HCT116 (cell line): ENCODE measurements at regions not wholly inside any gene's neighbourhood (a gene's known extent, or its start where the extent isn't known, plus 50 kb on each side); places are given as distances from the start of the nearest gene placed in this dataset.

ENCODE experiments used
- ATAC-seq: fragments of 200-7000 bp; cut with Tn5 transposase; 2 replicates; pipeline ENCODE4 v1.9.1; 2020; ENCODE audit warnings: mild to moderate bottlenecking, moderate library complexity
- BruUV-seq: library from RNA; stranded (reverse); fragments of 400-500 nt; replicated peaks from 2 replicates; lab custom pipeline; 2021; lab: Mats Ljungman, UMichigan
- CTCF ChIA-PET: fragments of 300-600 bp; sonication (Branson Sonifier 250); formaldehyde crosslinking; loops from one replicate; lab custom pipeline; 2021; ENCODE audit warnings: antibody characterized with exemption; lab: Charles Lee
- POLR2A ChIA-PET: fragments of 300-600, 350-600 bp; sonication (Branson Sonifier 250); formaldehyde crosslinking; loops from one replicate; lab custom pipeline; 2021; ENCODE audit warnings: antibody characterized with exemption; lab: Charles Lee
- RAD21 ChIA-PET, 2 experiments: fragments of 300-600 bp; sonication (Branson Sonifier 250); formaldehyde crosslinking; loops; one replicate each; lab custom pipeline; 2023; ENCODE audit warnings: low total read pairs in 2 of 2; ENCODE audit not compliant: uncharacterized antibody in 2 of 2, unreplicated experiment in 2 of 2, low non-redundant PET in 1 of 2; lab: Charles Lee
- DNase-seq: peaks from one replicate; pipeline ENCODE4 v3.0.0-alpha.2; 2010; ENCODE audit warnings: low read depth, low spot score
- H2AFZ ChIP-seq: fragments of 200-600 bp; shearing (Covaris generic), sonication (generic); 2 replicates; pipeline ENCODE4 v1.6.1; 2017; ENCODE audit warnings: low read depth, mixed run types, mixed read lengths, antibody characterized with exemption, low read length; ENCODE audit not compliant: poor library complexity, severe bottlenecking
- H3K27ac ChIP-seq: 2 replicates; pipeline ENCODE4 v1.5.1; 2012; ENCODE audit warnings: low read depth, low read length
- H3K27me3 ChIP-seq: fragments of 200-600 bp; sonication (generic); 2 replicates; pipeline ENCODE4 v1.6.1; 2016; ENCODE audit warnings: mixed run types, low read length, mixed read lengths; ENCODE audit not compliant: insufficient read depth
- H3K36me3 ChIP-seq, 2 experiments: fragments of 200-500 bp in 1 of 2; fragments of 200-600 bp in 1 of 2; sonication (Bioruptor generic) in 1 of 2; sonication (generic) in 1 of 2; 2 replicates each; pipeline versions ENCODE4 v1.5.1 to v1.6.1; 2014 to 2016; ENCODE audit warnings: low read length in 2 of 2, inconsistent platforms in 1 of 2, mixed read lengths in 1 of 2, mixed run types in 1 of 2; ENCODE audit not compliant: insufficient read depth in 2 of 2, control insufficient read depth in 1 of 2
- H3K4me1 ChIP-seq, 2 experiments: fragments of 200-600 bp in 1 of 2; sonication (generic) in 1 of 2; 2 replicates each; pipeline versions ENCODE4 v1.5.1 to v1.6.1; 2012 to 2017; ENCODE audit warnings: low read length in 2 of 2, inconsistent platforms in 1 of 2, mild to moderate bottlenecking in 1 of 2, mixed read lengths in 1 of 2, mixed run types in 1 of 2, moderate library complexity in 1 of 2; ENCODE audit not compliant: insufficient read depth in 2 of 2, control insufficient read depth in 1 of 2
- H3K4me2 ChIP-seq: fragments of 200-600 bp; sonication (generic); 2 replicates; pipeline ENCODE4 v1.6.1; 2017; ENCODE audit warnings: mixed run types, low read length, mixed read lengths
- H3K4me3 ChIP-seq, 2 experiments: fragments of 200-600 bp in 1 of 2; sonication (generic) in 1 of 2; replicated peaks in 1 of 2; 2 replicates each; pipeline ENCODE4 v1.5.1; 2011 to 2016; ENCODE audit warnings: low read length in 2 of 2, control low read depth in 1 of 2, low read depth in 1 of 2, mild to moderate bottlenecking in 1 of 2, mixed read lengths in 1 of 2, mixed run types in 1 of 2
- H3K79me2 ChIP-seq: fragments of 200-600 bp; sonication (generic); 2 replicates; pipeline ENCODE4 v1.6.1; 2017; ENCODE audit warnings: mild to moderate bottlenecking, mixed run types, low read length, moderate library complexity, mixed read lengths; ENCODE audit not compliant: insufficient read depth
- H3K9ac ChIP-seq: fragments of 200-600 bp; sonication (generic); 2 replicates; pipeline ENCODE4 v1.6.1; 2016; ENCODE audit warnings: low read length, mixed read lengths
- H3K9me2 ChIP-seq: fragments of 200-600 bp; sonication (generic), shearing (Covaris generic); 2 replicates; pipeline ENCODE4 v1.6.1; 2017; ENCODE audit warnings: mixed run types, mild to moderate bottlenecking, moderate library complexity; ENCODE audit not compliant: insufficient read depth
- H3K9me3 ChIP-seq, 2 experiments: fragments of 200-500 bp in 1 of 2; fragments of 200-600 bp in 1 of 2; sonication (Bioruptor generic) in 1 of 2; sonication (generic) in 1 of 2; 2 replicates each; pipeline ENCODE4 v1.6.1; 2014 to 2017; ENCODE audit warnings: low read length in 2 of 2, mixed read lengths in 2 of 2, inconsistent platforms in 1 of 2, low read depth in 1 of 2, mild to moderate bottlenecking in 1 of 2, mixed run types in 1 of 2, moderate library complexity in 1 of 2; ENCODE audit not compliant: control insufficient read depth in 1 of 2, insufficient read depth in 1 of 2
- H4K20me1 ChIP-seq: fragments of 200-600 bp; sonication (generic), shearing (Covaris generic); 2 replicates; pipeline ENCODE4 v1.6.1; 2017; ENCODE audit warnings: mixed run types, mild to moderate bottlenecking, moderate library complexity; ENCODE audit not compliant: insufficient read depth
- CBX3 ChIP-seq: IDR thresholded peaks from 2 replicates; pipeline ENCODE4 v1.6.1; 2012; ENCODE audit warnings: low read depth
- CEBPB ChIP-seq: IDR thresholded peaks from 2 replicates; pipeline ENCODE4 v1.6.1; 2012; ENCODE audit warnings: low read depth
- EGR1 ChIP-seq: IDR thresholded peaks from 2 replicates; pipeline ENCODE4 v1.6.1; 2012; ENCODE audit warnings: low read depth
- ELF1 ChIP-seq: IDR thresholded peaks from 2 replicates; pipeline ENCODE4 v1.6.1; 2012; ENCODE audit warnings: low read depth, borderline replicate concordance
- FOSL1 ChIP-seq: IDR thresholded peaks from 2 replicates; pipeline ENCODE4 v1.6.1; 2012; ENCODE audit warnings: low read depth
- MAX ChIP-seq: IDR thresholded peaks from 2 replicates; pipeline ENCODE4 v1.6.1; 2012
- POLR2A ChIP-seq: IDR thresholded peaks from 2 replicates; pipeline ENCODE4 v1.7.0; 2011; ENCODE audit warnings: borderline replicate concordance; ENCODE audit not compliant: insufficient read depth, insufficient read length; ENCODE audit errors: extremely low read depth
- POLR2AphosphoS5 ChIP-seq: IDR thresholded peaks from 2 replicates; pipeline ENCODE4 v1.6.1; 2011; ENCODE audit warnings: mild to moderate bottlenecking, low read depth, low read length, moderate library complexity
- SIN3A ChIP-seq: IDR thresholded peaks from 2 replicates; pipeline ENCODE4 v1.6.1; 2012; ENCODE audit warnings: low read depth
- ZBTB33 ChIP-seq: IDR thresholded peaks from 2 replicates; pipeline ENCODE4 v1.6.1; 2011; ENCODE audit warnings: mild to moderate bottlenecking, low read length, moderate library complexity; ENCODE audit not compliant: insufficient replicate concordance; ENCODE audit errors: extremely low read depth
- intact Hi-C: fragments of 100-400 bp; cut with micrococcal nuclease; formaldehyde crosslinking; loops from 2 replicates; pipeline ENCODE4 v1.10.0; 2022
- TF ChIP-seq, protein P1 (sequence below): IDR thresholded peaks from 2 replicates; pipeline ENCODE4 v1.6.1; 2012; ENCODE audit warnings: low read depth
- TF ChIP-seq, protein P2 (sequence below), 3 experiments: fragments of 200-600 bp in 1 of 3; sonication (generic) in 1 of 3; IDR thresholded peaks in 2 of 3; conservative IDR thresholded peaks in 1 of 3; 2 replicates each; pipeline ENCODE4 v1.5.1; 2012 to 2017; ENCODE audit warnings: low read depth in 2 of 3, low read length in 2 of 3, antibody characterized with exemption in 1 of 3, borderline replicate concordance in 1 of 3, control low read depth in 1 of 3, mild to moderate bottlenecking in 1 of 3, mixed read lengths in 1 of 3, mixed run types in 1 of 3, moderate library complexity in 1 of 3; ENCODE audit not compliant: insufficient read depth in 1 of 3

DNA sequence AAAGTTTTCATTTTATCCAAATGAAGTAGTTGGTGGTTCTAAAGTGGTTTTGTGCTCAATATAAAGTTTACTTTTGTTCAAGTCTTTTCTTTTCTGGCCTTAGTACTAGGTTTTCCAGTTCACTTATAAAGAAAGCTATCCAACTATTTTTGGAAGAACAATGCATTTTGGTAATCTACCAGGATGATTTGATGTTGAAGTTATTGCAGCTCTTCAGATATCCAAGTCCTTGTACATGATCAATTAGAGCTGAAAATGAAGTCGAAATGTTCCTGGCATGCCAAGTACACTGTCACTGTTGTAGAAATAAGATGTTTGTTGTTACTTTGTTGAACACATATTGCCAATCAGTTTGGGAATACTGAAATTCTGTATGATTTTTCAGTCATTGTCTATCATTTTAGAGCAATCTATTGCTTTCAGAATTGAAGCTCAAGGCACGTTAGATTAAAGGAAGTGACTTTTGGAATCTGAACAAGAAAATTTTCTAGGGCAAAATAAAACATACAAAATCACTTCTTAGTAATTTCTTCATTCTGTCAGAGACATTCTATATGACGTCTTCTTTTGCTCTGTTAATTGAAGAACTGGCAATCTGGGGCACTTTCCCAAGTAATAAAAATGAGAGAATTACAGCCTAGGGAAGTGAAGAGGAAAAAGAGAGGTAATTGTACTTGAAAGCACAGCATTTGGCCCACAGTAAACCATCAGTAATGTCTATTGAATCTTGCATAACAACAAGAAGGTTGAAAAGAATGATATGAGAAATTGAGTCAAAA, 232.3 kb downstream of the MREG start:
- H3K4me1 ChIP-seq, result no peaks in the 10 kb centered on the region
- ChIA-PET POLR2A (no interaction called here), RAD21 (no interaction called here), CTCF (no interaction called here)
- TF ChIP-seq FOSL1, result no peak
- no peak for TF ChIP-seq ZBTB33
- TF ChIP-seq CEBPB, result no peak
- H2AFZ ChIP-seq, result no peak overlapping the region
- no peaks in the 10 kb centered on the region for H3K36me3 ChIP-seq
- H3K9ac ChIP-seq, result no peak overlapping the region
- no TSS peak for BruUV-seq
- no peaks in the 10 kb centered on the region for H3K9me2 ChIP-seq
- no peaks in the 10 kb centered on the region for H3K27me3 ChIP-seq
- H3K4me2 ChIP-seq, result no peak overlapping the region
- no peak overlapping the region for H3K4me3 ChIP-seq
- H4K20me1 ChIP-seq, result no peaks in the 10 kb centered on the region
- no peak overlapping the region for H3K27ac ChIP-seq
- intact Hi-C loops, result no loop called here
- H3K79me2 ChIP-seq, result no peaks in the 10 kb centered on the region
- DNase-seq (no peak), ATAC-seq (no peak)
- no peaks in the 10 kb centered on the region for H3K9me3 ChIP-seq

DNA sequence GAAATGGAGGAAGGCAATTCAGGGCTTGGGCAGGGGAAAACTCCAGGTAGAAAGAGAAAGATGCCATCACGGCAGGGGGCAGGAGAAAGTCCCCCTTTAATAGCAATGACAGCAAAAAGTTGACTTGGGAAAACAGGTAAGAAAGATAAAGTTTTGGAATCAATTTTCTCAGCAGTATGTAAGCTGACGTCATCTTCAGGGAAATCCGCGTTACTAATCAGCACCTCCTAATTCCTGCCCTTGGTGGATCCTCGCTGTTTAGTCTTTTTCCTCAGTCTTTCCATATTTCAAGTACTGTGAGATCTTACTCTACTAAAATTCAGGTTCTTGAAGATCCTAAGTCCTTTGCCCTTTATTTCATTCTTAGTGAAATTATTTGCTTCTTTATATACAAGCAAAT, 233.0 kb downstream of the MREG start:
- Histone ChIP-seq H3K4me2 (no peak overlapping the region), H3K27ac (no peak overlapping the region), H3K27me3 (no peaks in the 10 kb centered on the region), H3K4me1 (no peaks in the 10 kb centered on the region), H3K9me2 (no peaks in the 10 kb centered on the region), H3K79me2 (no peaks in the 10 kb centered on the region), H3K36me3 (no peaks in the 10 kb centered on the region), H2AFZ (no peak overlapping the region), H4K20me1 (no peaks in the 10 kb centered on the region), H3K9me3 (no peaks in the 10 kb centered on the region), H3K4me3 (no peak overlapping the region), H3K9ac (no peak overlapping the region)
- no peak for DNase-seq
- no peak for ATAC-seq
- POLR2A ChIA-PET, result no interaction called here
- CTCF ChIA-PET, result no interaction called here
- RAD21 ChIA-PET, result no interaction called here
- BruUV-seq, result no TSS peak
- intact Hi-C loops, result no loop called here
- TF ChIP-seq MAX (no peak), ELF1 (no peak), POLR2AphosphoS5 (no peak), CBX3 (no peak), EGR1 (no peak), POLR2A (no peak), SIN3A (no peak), CEBPB (no peak)
- TF ChIP-seq, protein P1, sequence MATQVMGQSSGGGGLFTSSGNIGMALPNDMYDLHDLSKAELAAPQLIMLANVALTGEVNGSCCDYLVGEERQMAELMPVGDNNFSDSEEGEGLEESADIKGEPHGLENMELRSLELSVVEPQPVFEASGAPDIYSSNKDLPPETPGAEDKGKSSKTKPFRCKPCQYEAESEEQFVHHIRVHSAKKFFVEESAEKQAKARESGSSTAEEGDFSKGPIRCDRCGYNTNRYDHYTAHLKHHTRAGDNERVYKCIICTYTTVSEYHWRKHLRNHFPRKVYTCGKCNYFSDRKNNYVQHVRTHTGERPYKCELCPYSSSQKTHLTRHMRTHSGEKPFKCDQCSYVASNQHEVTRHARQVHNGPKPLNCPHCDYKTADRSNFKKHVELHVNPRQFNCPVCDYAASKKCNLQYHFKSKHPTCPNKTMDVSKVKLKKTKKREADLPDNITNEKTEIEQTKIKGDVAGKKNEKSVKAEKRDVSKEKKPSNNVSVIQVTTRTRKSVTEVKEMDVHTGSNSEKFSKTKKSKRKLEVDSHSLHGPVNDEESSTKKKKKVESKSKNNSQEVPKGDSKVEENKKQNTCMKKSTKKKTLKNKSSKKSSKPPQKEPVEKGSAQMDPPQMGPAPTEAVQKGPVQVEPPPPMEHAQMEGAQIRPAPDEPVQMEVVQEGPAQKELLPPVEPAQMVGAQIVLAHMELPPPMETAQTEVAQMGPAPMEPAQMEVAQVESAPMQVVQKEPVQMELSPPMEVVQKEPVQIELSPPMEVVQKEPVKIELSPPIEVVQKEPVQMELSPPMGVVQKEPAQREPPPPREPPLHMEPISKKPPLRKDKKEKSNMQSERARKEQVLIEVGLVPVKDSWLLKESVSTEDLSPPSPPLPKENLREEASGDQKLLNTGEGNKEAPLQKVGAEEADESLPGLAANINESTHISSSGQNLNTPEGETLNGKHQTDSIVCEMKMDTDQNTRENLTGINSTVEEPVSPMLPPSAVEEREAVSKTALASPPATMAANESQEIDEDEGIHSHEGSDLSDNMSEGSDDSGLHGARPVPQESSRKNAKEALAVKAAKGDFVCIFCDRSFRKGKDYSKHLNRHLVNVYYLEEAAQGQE, result no peak
- TF ChIP-seq, protein P2, sequence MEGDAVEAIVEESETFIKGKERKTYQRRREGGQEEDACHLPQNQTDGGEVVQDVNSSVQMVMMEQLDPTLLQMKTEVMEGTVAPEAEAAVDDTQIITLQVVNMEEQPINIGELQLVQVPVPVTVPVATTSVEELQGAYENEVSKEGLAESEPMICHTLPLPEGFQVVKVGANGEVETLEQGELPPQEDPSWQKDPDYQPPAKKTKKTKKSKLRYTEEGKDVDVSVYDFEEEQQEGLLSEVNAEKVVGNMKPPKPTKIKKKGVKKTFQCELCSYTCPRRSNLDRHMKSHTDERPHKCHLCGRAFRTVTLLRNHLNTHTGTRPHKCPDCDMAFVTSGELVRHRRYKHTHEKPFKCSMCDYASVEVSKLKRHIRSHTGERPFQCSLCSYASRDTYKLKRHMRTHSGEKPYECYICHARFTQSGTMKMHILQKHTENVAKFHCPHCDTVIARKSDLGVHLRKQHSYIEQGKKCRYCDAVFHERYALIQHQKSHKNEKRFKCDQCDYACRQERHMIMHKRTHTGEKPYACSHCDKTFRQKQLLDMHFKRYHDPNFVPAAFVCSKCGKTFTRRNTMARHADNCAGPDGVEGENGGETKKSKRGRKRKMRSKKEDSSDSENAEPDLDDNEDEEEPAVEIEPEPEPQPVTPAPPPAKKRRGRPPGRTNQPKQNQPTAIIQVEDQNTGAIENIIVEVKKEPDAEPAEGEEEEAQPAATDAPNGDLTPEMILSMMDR (IDR thresholded peaks at IDR 0.05 in 2 of 3, conservative IDR thresholded peaks at IDR 0.05 in 1 of 3; ENCODE audit: borderline replicate concordance in 1 of 3, insufficient read depth in 1 of 3, low read depth in 2 of 3, low read length in 2 of 3), result no peak
